RCC 7860 (cell line): ENCODE measurements at regions not wholly inside any gene's neighbourhood (a gene's known extent, or its start where the extent isn't known, plus 50 kb on each side); places are given as distances from the start of the nearest gene placed in this dataset.

Source experiments
- DNase-seq: peaks from one replicate; pipeline ENCODE4 v3.0.0-alpha.2; 2015; ENCODE audit warnings: low spot score
- FAIRE-seq: peaks from 2 replicates; lab custom pipeline; 2012; peaks lifted over from hg19 to GRCh38; lab: Jason Lieb, UNC

- FAIRE-seq (no peak), DNase-seq (no peak)
Observed at GRCh38 chr19:31500197-31500830, 151.1 kb upstream of the TSHZ3 start.

GRCh38 chr19:31500946-31501345 lies 151.7 kb upstream of the TSHZ3 start:
- DNase-seq (no peak), FAIRE-seq (no peak)

- FAIRE-seq, result no peak
- DNase-seq, result no peak
Observed at GRCh38 chr19:31501427-31502195, 152.4 kb upstream of the TSHZ3 start.

- no peak for FAIRE-seq
Observed at GRCh38 chr19:31502536-31503170, 153.4 kb upstream of the TSHZ3 start.

GRCh38 chr19:31503211-31503610 lies 154.0 kb upstream of the TSHZ3 start:
- DNase-seq (no peak), FAIRE-seq (no peak)

More at GRCh38 chr19:31502536-31503170, 153.4 kb upstream of the TSHZ3 start:
- DNase-seq, result no peak

- FAIRE-seq (no peak), DNase-seq (no peak)
Observed at GRCh38 chr19:31504221-31504620, 155.0 kb upstream of the TSHZ3 start.

- no peak for DNase-seq
- no peak for FAIRE-seq
Observed at GRCh38 chr19:31505596-31505910, 156.3 kb upstream of the TSHZ3 start.

GRCh38 chr19:31506102-31506501 lies 156.9 kb upstream of the TSHZ3 start:
- FAIRE-seq, result no peak
- no peak for DNase-seq

GRCh38 chr19:31510635-31511034 lies 161.4 kb upstream of the TSHZ3 start:
- DNase-seq, result no peak
- no peak for FAIRE-seq

GRCh38 chr19:31511098-31511497 lies 161.9 kb upstream of the TSHZ3 start:
- DNase-seq (no peak), FAIRE-seq (no peak)

- DNase-seq, result no peak
- FAIRE-seq, result no peak
Observed at GRCh38 chr19:31511696-31512095, 162.5 kb upstream of the TSHZ3 start.

GRCh38 chr19:31512181-31512970 lies 163.1 kb upstream of the TSHZ3 start:
- DNase-seq, result no peak
- no peak for FAIRE-seq

- DNase-seq, result no peak
Observed at GRCh38 chr19:31513841-31514240, 164.6 kb upstream of the TSHZ3 start.

GRCh38 chr19:31515931-31516330 lies 166.7 kb upstream of the TSHZ3 start:
- DNase-seq (no peak), FAIRE-seq (no peak)

More at GRCh38 chr19:31513841-31514240, 164.6 kb upstream of the TSHZ3 start:
- no peak for FAIRE-seq

GRCh38 chr19:31516756-31517155 lies 167.5 kb upstream of the TSHZ3 start:
- no peak for FAIRE-seq
- no peak for DNase-seq

- DNase-seq, result no peak
- no peak for FAIRE-seq
Observed at GRCh38 chr19:31517224-31518180, 168.3 kb upstream of the TSHZ3 start.

GRCh38 chr19:31518216-31519020 lies 169.2 kb upstream of the TSHZ3 start:
- no peak for FAIRE-seq
- no peak for DNase-seq

GRCh38 chr19:31519256-31519655 lies 170.0 kb upstream of the TSHZ3 start:
- FAIRE-seq, result no peak

GRCh38 chr19:31519908-31520307 lies 170.7 kb upstream of the TSHZ3 start:
- DNase-seq (no peak), FAIRE-seq (no peak)

More at GRCh38 chr19:31519256-31519655, 170.0 kb upstream of the TSHZ3 start:
- no peak for DNase-seq
